HG02798 (cell line): ENCODE measurements at regions not wholly inside any gene's neighbourhood (a gene's known extent, or its start where the extent isn't known, plus 50 kb on each side); places are given as distances from the start of the nearest gene placed in this dataset.

ENCODE experiments used
- ATAC-seq: cut with Tn5 transposase; IDR thresholded peaks from one replicate; pipeline ENCODE4 v1.9.1; 2021; ENCODE audit warnings: mild to moderate bottlenecking; ENCODE audit not compliant: unreplicated experiment, poor library complexity

DNA sequence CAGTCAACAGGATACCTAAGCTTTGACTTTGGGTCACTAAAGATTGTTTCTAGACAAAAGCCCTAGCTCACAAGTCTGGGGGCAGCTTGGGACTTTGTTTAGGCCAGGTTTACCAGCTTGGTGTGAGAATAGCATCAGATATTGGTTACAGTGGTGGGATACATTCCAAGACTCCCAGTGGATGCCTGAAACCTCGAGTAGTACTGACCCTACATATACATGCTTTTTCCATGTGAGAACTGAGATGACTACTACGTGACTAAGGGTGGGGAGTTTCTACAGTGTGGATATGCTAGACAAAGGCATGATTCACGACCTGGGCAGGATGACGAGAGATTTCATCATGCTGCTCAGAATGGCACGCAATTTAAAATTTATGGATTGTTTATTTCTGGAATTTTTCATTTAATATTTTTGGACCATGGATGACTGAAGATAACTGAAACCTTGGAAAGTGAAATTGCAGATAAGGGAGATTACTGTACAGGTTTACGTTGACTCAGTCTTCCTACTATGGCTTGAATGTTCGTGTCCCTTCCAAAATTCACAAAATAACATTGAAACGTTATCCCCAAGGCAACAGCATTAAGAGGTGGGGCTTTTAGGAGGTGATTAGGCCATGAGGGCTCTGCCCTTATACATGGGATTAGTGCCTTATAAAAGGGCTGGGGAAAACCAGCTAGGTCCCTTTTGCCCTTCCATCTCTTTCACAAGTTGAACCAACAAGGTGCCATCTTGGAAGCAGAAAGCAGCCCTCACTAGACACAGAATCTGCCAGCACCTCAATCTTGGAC, 50.2 kb upstream of the CTAGE1 start:
- no peak for ATAC-seq

DNA sequence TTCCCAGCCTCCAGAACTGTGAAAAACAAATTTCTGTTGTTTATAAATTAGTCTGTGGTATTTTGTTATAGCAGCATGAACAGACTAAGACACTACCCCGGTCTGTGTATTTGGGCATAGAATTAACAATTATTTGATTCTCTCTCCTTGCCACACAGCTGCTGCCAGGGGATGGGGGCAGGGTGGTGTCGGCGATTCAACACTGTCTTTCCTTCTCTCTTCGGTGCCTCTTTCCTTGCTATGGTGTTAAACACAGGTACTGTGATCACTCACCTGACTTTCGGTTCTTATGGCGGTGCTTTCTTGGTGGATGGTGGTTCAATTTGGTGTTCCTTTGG, 50.8 kb upstream of the CTAGE1 start:
- ATAC-seq: no peak

GRCh38 chr18:22469061-22469734, 51.5 kb upstream of the CTAGE1 start:
- ATAC-seq: no peak

GRCh38 chr18:22469926-22470247, 52.2 kb upstream of the CTAGE1 start:
- no peak for ATAC-seq

- ATAC-seq: no peak
These were observed 52.8 kb upstream of the CTAGE1 start for GRCh38 chr18:22470248-22471235.

- no peak for ATAC-seq
These were observed 53.9 kb upstream of the CTAGE1 start for GRCh38 chr18:22471546-22472131.

DNA sequence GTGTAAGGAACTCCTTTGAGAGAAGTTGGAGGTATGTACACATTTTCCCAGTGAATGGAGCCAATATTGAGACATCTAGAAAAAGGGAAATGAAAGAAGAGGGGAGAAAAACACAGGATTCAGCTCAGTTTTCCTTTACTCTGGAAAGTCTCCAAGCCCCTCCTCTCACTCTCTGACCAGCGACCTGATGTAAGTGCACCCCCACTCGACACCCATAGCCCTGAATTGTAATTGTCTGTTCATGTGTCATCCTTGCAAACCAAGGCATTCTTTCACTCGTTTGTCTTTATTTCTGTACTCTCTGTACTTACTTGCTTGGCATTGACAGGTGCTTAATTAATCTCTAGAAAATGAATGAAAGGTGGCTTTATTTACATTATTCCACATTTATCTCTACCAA, 55.7 kb upstream of the CTAGE1 start:
- ATAC-seq: no peak

GRCh38 chr18:22475426-22476100, 57.8 kb upstream of the CTAGE1 start:
- no peak for ATAC-seq

- ATAC-seq: no peak
These were observed 59.5 kb upstream of the CTAGE1 start for GRCh38 chr18:22477222-22477621.

DNA sequence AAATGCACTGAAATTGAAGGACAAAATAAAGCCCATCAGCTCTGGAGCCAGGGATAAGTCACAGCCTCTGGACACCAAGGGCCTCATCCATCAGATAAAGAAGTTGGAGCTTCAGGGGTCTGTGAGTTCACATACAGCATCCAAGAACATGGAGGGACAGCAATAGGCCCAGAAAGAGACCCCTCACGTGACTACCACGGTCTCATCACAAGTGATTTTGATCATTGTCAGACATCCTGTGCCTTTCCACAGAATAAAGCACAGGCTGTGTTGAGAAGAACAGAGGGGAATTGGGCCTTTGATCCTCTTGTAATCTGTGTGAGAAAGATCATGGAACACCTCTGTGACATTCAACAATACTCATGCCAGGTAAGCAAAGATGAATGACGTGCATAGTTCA, 65.2 kb upstream of the CTAGE1 start:
- no peak for ATAC-seq

DNA sequence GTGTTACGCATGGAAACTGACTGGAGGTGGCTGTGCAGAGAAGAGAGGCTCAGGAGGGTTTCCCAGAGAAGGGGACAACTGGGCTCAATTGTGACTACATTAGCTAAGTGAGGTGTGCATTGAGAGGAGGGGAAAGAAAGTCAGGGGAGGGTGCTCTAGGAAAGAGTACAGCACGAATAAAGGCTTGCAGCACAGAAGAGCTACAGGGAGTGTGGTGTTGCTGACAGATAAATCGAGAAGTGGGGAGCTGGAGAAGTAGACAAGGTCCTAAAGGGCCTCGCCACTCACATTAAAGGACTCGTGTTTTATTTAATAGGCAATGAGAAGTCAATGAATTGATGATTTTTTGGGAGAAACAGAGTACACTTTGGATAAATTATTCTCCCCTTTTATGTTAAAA, 65.7 kb upstream of the CTAGE1 start:
- no peak for ATAC-seq

GRCh38 chr18:22484471-22484870, 66.8 kb upstream of the CTAGE1 start:
- no peak for ATAC-seq

GRCh38 chr18:22485808-22486244, 68.1 kb upstream of the CTAGE1 start:
- no peak for ATAC-seq

DNA sequence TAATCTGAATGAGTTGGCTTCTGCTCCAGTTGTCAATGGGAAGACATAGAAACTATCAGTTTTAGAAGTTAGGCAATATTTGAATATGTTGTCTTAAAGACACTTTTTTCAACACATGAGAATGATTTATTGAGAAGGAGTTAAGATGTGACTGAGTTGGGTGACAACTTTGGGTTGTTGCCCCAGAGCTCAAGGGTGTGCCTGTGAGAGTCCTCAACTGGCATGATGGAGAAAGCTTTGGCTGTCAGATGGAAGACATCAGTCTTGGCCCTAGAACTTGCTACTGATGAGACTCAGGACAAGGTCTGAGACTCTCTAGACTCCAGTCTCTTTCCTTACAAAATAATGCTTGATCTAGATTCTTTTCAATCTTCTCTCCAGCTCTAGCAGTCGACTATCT, 69.0 kb upstream of the CTAGE1 start:
- ATAC-seq: no peak

GRCh38 chr18:22488554-22488953, 70.8 kb upstream of the CTAGE1 start:
- ATAC-seq: no peak

GRCh38 chr18:22489704-22490103, 72.0 kb upstream of the CTAGE1 start:
- no peak for ATAC-seq

- no peak for ATAC-seq
These were observed 72.7 kb upstream of the CTAGE1 start for GRCh38 chr18:22490429-22490846.

- ATAC-seq: no peak
These were observed 75.5 kb upstream of the CTAGE1 start for GRCh38 chr18:22493255-22493654.

- no peak for ATAC-seq
These were observed 76.2 kb upstream of the CTAGE1 start for GRCh38 chr18:22493940-22494339.

GRCh38 chr18:22494771-22495170, 77.1 kb upstream of the CTAGE1 start:
- no peak for ATAC-seq
